ENCODE measurements at regions not wholly inside any gene's neighbourhood (a gene's known extent, or its start where the extent isn't known, plus 50 kb on each side); places are given as distances from the start of the nearest gene placed in this dataset.

DNA sequence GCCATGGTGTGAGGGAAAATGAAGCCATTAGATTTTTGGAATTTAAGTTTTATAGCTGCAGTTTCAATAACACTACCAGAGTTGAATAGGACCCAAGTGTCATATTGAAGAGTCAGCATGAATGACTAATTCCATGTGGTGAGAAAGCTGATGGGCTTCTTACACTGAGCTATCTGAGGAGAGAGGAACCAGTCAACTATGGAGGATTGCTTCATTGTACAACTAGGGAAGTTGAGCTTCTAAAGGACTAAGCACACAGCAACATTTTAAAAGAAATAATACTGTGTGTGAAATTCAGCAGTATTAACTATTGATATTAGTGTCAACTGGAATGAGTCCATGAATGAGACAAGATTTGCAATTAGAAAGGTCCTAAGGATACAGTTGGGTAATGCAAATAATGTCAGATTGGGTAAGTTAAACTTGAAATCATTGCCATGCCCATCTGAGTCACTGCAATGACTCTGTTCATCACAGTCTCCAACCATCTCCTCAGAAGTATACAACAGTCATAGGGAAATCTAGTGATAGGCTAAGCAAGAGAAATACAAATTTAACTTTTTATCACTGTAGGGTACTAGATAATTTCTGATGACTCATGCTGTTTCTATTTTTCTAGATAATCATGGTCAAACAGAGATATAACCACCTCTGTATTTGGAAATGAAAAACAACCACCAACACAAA lies 394.2 kb downstream of the FSCB start:
- H3K36me3 ChIP-seq = no peaks in the 10 kb centered on the region
- H3K4me1 ChIP-seq = no peaks in the 10 kb centered on the region
- no peaks in the 10 kb centered on the region for H3K27me3 ChIP-seq
- no peaks in the 10 kb centered on the region for H3K9me3 ChIP-seq
- TF ChIP-seq POLR2AphosphoS5 (IDR thresholded peaks at IDR 0.05) = no peak
- TF ChIP-seq EP300 (IDR thresholded peaks at IDR 0.05) = no peak
- no peak for TF ChIP-seq POLR2A (IDR thresholded peaks at IDR 0.05; ENCODE audit: low read depth)
- TF ChIP-seq, protein P1, sequence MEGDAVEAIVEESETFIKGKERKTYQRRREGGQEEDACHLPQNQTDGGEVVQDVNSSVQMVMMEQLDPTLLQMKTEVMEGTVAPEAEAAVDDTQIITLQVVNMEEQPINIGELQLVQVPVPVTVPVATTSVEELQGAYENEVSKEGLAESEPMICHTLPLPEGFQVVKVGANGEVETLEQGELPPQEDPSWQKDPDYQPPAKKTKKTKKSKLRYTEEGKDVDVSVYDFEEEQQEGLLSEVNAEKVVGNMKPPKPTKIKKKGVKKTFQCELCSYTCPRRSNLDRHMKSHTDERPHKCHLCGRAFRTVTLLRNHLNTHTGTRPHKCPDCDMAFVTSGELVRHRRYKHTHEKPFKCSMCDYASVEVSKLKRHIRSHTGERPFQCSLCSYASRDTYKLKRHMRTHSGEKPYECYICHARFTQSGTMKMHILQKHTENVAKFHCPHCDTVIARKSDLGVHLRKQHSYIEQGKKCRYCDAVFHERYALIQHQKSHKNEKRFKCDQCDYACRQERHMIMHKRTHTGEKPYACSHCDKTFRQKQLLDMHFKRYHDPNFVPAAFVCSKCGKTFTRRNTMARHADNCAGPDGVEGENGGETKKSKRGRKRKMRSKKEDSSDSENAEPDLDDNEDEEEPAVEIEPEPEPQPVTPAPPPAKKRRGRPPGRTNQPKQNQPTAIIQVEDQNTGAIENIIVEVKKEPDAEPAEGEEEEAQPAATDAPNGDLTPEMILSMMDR (IDR thresholded peaks at IDR 0.05) = no peak
- intact Hi-C loops (cut with DNase I) = no loop called here
- H3K27ac ChIP-seq (replicated peaks in 1 of 4) = no peak overlapping the region
- H3K4me3 ChIP-seq = no peak overlapping the region
- DNase-seq (ENCODE audit: extremely low spot score) = no peak

DNA sequence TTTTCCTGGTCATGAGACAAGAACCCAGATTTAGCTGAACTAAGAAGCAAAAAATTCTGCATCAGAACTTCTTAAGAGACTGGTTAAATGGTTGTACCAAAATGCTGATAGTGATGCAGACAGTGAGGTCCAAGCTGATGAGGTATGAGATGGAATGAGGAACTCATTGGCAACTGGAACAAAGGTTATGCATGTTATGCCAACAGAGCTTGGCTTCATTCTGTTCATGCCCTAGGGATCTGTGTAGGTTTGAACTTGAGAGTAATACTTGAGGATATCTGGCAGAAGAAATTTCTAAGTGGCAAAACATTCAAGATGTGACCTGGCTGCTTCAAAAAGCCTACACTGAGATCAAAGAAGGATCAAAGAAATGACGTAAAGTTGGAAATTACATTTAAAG lies 398.0 kb downstream of the FSCB start:
- H3K27ac ChIP-seq (replicated peaks in 1 of 4) = no peak overlapping the region
- no peaks in the 10 kb centered on the region for H3K4me1 ChIP-seq
- H3K4me3 ChIP-seq = no peak overlapping the region
- TF ChIP-seq, protein P1 (IDR thresholded peaks at IDR 0.05) = no peak
- TF ChIP-seq EP300 (IDR thresholded peaks at IDR 0.05) = no peak
- no peak for TF ChIP-seq POLR2AphosphoS5 (IDR thresholded peaks at IDR 0.05)
- no peak for TF ChIP-seq POLR2A (IDR thresholded peaks at IDR 0.05; ENCODE audit: low read depth)
- no peaks in the 10 kb centered on the region for H3K36me3 ChIP-seq
- no peak for DNase-seq (ENCODE audit: extremely low spot score)
- WGBS = 97% methylated on average over 1 of the region's 1 CpG
- H3K27me3 ChIP-seq = no peaks in the 10 kb centered on the region
- intact Hi-C loops (cut with DNase I) = no loop called here
- peaks cover 0 to 4% (median 2%) of the 10 kb centered on the region in 4 donors for H3K9me3 ChIP-seq

DNA sequence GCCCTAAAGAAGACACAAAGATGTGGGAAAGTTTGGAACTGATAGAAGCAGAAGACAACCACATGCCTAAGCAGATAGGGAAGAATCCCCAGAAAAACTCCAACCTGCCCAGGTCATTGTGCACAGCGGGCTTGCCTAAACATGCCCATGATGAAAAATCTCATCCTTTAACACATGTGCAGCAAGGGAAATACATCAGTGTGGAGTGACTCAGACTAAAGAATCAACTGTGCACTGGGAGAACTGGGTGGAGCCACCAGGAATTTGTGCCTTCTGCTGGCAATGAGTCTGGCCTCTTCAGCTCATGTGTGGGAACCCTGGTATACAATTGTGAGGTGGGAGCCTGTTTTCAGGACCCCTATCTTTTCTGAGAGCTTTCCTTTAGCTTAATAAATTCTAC lies 398.5 kb downstream of the FSCB start:
- 84% methylated on average over 1 of the region's 1 CpG for WGBS
- TF ChIP-seq EP300 (IDR thresholded peaks at IDR 0.05) = no peak
- TF ChIP-seq POLR2AphosphoS5 (IDR thresholded peaks at IDR 0.05) = no peak
- TF ChIP-seq, protein P1 (IDR thresholded peaks at IDR 0.05) = no peak
- no peak for TF ChIP-seq POLR2A (IDR thresholded peaks at IDR 0.05; ENCODE audit: low read depth)
- Histone ChIP-seq H3K4me3 (no peak overlapping the region), H3K4me1 (no peaks in the 10 kb centered on the region), H3K27ac (replicated peaks in 1 of 4) (no peak overlapping the region), H3K36me3 (no peaks in the 10 kb centered on the region), H3K27me3 (no peaks in the 10 kb centered on the region), H3K9me3 (peaks cover 0 to 4% (median 2%) of the 10 kb centered on the region in 4 donors)
- DNase-seq (ENCODE audit: extremely low spot score) = no peak
- intact Hi-C loops (cut with DNase I) = no loop called here

DNA sequence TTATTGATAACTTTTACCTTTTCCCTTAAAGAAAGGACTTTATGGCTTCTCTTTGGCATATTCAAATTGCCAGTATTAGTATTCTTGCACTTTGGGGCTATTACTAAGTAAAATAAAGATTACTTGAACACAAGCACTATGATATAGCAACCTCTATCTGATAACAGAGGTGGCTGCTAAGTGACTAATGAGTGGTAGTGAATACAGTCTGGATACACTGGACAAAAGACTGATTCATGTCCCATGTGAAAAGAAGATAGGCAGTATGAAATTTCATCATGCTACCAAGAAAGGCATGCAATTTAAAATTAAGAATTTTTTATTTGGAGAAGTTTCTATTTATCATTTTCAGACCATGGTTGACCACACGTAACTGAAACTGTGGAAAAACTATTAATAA lies 399.9 kb downstream of the FSCB start:
- no peak for DNase-seq (ENCODE audit: extremely low spot score)
- TF ChIP-seq, protein P1 (IDR thresholded peaks at IDR 0.05) = no peak
- TF ChIP-seq POLR2AphosphoS5 (IDR thresholded peaks at IDR 0.05) (no peak), POLR2A (IDR thresholded peaks at IDR 0.05; ENCODE audit: low read depth) (no peak), EP300 (IDR thresholded peaks at IDR 0.05) (no peak)
- Histone ChIP-seq H3K4me3 (no peak overlapping the region), H3K9me3 (peaks cover 0 to 4% (median 2%) of the 10 kb centered on the region in 4 donors), H3K27ac (replicated peaks in 1 of 4) (no peak overlapping the region), H3K36me3 (no peaks in the 10 kb centered on the region), H3K4me1 (no peaks in the 10 kb centered on the region), H3K27me3 (no peaks in the 10 kb centered on the region)
- WGBS = 72% methylated on average over 1 of the region's 1 CpG
- intact Hi-C loops (cut with DNase I) = no loop called here
